ENCODE measurements at regions not wholly inside any gene's neighbourhood (a gene's known extent, or its start where the extent isn't known, plus 50 kb on each side); places are given as distances from the start of the nearest gene placed in this dataset.
"Not testable (repeated sequence)": the region's sequence is repeated elsewhere in the genome, so short reads cannot be mapped to it uniquely, and the experiment has no call there.

DNA sequence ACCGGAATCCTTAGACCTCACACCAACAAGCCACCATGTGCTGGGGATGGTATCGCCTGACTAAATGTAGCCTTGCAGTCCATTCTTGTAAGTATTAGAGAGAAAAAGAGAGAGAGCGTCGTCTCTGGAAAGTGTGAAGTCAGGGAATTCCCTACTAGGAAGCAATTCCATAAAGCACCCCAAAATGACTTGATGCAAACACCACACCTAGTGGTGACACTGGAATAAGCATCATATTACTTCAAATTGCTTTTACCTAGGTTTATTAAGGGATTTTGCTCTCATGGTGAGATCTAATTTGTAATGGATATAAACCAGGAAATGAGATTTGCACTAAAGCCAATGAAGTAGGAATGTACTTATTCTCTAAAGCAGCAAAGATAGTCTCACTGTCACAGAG, 111.4 kb upstream of the METTL9 start:
- not testable (repeated sequence) for DNase-seq (ENCODE audit: low read depth)

DNA sequence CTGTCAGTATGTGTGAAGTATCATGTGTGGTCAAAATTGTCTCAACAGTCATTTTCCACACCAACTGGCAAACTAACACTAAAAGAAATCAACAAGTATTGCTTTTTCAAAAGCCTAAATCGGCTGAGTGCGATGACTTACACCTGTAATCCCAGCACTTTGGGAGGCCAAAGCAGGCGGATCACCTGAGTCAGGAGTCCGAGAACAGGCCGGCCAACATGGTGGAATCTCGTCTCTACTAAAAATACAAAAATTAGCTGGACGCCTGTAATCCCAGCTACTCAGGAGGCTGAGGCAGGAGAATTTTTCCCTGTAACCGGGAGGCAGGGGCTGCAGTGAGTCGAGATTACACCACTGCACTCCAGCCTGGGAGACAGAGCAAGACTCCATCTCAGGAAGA, 100.3 kb upstream of the METTL9 start:
- DNase-seq (ENCODE audit: low read depth) = not testable (repeated sequence)

DNA sequence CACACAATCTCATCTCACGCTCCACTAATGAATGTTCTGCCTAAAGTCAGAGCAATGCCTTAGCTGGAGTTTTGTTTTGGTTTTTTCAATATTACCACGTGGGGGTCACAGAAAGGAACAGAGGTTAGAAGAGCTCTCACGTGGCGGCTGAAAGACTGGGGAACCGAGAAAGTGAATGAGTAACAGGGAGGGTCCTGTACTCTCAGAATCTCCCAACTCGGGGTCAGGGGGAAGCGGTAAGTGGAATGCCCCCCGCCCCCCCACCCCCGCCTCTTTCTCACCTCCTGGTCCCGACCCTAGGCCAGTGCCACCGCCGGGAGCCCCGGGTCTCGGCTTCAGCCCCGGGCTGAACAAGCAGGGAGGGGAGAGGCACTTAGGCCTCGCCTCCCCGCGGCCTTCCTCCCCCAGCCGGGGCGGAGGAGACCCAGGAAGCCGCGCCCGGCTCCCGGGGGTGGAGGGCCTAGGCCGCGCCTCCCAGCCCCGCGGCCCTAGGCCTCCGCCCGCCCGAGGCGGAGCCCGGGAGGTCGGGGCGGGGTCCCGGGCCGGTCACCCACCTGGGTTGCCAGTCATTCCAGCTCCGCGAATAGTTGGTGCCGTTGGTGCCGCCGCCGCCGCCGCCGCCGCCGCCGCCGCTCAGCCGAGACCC, 98.0 kb upstream of the METTL9 start:
- not testable (repeated sequence) for DNase-seq (ENCODE audit: low read depth)

DNA sequence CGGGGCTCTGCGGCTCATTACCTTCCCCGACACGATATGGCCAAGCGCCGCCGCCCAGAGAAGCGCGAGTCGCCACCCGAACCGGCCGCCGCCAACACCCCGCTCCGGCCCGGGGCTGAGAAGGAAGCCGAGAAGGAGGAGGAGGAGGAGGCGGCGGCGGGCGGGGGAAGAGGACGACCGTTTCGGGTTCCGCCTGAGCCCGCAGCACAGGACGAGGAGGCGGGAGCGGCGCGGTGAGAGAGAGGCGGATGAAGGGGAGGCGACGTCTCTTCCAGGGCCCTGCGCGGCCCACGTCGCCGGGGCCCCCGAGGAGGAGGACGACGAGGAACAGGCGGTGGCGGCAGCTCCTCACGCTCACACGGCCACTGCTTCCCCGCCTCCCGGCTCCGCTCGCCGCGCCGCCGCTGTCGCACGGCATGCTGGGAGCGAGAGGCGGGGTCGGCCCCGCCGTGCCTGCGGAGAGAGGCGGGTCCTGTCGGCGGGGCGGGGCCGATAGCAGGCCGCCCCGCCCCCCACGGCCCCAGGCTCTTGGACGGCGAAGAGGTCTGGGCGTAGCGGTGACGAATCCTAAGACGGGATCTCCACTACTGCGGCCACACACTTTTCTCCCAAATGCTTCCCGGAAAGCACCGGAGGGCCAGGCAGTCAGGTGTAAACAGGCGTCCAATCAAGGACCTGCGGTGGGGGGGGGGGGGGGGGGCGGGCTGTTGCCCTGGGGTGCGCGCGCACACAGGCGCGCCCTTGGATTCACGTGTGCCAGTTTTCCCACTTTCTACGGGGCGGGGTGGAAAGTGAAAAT, 97.3 kb upstream of the METTL9 start:
- peak; percentile 88 for DNase-seq (ENCODE audit: low read depth)

DNA sequence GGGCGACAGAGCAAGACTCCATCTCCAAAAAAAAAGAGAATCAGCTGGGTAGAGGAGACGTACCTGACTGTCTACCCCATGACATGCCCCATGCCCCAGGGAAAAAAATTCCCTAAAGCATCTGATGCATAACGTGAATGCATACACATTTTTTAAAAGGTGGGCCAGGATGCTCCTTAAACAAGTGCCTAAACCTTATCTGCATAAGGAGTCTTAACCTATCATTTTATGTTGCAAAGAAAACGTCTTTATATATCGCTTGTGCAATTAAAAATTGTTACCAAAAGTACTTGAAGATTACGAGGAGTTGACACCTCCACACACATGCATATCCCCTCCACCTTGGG, 95.8 kb upstream of the METTL9 start:
- DNase-seq (ENCODE audit: low read depth) = not testable (repeated sequence)

DNA sequence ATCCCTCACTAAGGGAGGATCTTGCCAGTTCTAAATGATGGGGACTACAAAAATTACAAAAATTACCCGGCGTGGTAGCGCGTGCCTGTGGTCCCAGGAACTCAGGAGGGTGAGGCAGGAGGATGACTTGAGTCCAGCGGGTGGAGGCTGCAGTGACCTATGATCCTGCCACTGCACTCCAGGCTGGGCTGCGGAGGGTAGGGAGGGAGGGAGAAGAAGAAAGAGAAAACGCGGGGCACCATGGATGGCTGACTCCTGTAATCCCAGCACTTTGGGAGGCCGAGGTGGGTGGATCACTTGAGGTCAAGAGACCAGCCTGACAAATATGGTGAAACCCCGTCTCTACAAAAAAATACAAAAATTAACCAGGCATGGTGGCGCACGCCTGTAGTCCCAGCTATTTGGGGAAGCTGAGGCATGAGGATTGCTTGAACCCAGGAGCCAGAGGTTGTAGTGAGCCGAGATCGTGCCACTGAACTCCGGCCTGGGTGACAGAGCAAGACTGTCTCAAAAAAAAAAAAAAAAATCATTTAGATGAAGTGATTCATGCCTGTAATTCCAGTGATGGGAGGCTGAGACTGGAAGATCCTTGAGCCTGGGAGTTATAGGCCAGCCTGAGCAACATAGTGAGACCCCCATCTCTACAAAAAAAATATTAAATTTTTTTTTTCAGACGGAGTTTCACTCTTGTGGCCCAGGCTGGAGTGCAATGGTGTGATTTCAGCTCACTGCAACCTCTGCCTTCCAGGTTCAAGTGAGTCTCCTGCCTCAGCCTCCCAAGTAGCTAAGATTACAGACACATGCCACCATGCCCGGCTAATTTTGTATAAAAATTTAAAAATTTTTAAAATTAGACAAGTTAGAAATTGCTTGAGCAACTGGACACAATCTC, 95.2 kb upstream of the METTL9 start:
- not testable (repeated sequence) for DNase-seq (ENCODE audit: low read depth)

DNA sequence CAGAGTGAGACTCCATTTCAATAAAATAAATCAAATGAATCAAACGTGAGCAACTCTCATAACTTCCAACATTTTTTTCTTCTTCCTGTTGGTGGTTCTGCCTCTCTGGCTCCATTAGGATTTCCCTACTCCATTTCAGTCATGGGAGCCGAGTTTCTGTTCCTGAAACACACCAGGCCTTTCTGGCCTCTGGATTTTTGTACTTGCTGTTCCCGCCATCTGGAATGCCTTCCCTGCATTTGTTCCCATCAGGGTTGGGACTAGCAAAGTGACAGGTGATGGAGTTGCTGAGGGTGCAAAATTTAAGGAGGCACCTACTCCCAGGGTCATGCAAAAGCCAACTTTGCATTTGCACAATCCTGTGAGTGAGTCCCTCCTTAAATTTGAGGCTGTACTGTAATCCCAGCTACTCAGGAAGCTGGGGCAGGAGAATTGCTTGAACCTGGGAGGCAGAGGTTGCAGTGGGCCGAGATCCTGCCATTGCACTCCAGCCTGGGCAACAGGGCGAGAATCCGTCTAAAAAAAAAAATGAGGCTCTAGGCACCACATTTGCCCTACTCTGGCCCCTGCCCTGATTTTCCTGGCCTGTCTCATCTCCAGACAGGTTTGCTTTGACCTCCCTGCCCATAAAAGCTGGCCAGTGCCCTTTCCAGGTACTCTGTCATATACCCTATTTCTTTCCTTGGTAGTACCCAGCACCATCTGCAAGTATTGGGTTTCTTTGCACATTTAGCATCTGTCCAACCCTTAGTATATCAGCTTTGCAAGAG, 93.4 kb upstream of the METTL9 start:
- not testable (repeated sequence) for DNase-seq (ENCODE audit: low read depth)

DNA sequence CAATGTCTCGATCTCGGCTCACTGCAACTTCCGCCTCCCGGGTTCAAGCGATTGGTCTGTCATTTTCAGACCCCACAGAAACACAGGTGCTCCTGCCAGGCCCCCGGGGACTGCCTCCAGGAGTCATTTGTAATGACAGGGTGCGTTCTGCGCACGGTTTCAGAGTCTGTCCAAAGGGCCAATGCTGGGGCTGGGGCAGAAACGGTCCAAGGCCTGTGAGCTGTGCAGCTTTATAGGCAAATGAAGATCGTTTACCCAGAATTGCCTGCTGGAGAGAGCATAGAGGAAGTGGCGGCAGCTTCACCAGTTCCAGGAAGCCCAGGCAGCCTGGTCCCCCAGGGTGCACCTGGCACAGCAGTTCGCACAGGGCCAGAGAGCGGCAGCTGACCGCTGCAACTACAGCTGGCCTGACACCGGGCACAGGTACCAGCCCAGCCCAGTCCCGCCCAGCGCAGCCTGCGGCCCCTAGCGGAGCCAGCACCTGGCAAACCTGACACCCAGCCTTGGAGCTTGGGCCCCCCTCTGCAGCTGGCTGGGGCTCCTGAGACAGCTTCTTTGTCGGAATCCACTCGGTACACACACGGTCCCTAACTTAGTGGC, 92.4 kb upstream of the METTL9 start:
- not testable (repeated sequence) for DNase-seq (ENCODE audit: low read depth)

DNA sequence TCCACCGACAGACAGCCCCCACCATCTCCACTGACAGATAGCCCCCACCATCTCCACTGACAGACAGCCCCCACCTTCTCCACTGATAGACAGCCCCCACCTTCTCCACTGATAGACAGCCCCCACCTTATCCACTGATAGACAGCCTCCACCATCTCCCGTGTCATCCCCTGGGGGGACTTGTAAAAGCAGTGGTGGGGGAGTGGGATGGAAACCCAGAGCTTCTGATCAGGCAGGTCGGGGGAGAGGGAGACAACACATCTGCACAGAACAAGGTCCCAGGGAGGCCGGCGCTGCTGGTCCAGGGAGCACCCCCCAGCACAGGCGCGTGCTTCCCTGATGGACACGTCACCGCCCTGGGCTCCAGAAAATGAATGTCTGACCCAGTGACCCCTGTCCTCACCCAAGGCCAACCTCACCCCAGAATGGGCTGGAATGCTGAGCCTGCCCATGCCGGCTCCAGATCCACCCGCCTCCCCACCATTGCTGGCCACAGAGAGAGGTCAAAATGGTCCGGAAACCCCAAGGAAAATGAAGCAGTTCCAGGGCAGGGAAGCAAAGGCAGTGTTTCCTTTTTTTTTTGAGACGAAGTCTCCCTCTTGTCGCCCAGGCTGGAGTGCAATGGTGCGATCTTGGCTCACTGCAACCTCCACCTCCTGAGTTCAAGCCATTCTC, 91.6 kb upstream of the METTL9 start:
- not testable (repeated sequence) for DNase-seq (ENCODE audit: low read depth)

DNA sequence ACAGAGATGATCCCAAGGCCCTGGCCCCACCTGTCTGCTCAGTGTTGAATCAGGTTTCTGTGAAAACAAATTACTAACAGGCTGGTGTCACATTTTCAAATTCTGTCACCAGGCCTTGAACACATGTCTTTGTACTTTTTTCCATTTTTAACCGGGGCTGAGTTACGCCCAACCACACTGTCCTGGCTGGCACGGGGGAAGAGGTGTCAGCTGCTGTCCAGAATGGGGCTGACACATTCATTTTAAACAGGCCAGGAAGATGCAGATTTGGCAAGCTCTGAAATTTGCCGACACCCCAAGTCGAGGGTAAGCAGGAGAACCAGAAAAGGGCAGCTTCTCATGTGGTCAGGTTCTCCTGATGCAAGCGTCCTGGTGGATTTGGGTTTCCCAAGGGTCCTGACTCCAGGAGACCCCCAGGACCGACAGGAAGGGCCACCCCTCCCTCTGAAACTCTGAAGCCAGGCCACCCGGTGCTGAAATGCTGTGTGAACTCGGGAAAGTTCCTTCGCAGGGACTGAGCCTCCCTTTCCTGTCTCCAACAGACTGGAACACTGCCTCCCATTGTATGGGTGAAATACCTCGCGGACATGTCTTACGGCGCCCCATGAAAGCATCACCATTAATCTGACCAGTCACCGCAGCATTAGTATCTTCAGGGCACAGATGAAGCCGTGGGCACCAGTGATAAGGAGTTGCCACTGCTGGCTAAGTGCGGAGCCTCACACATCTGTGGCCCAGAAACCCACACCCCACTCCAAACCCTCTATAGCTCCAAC, 90.5 kb upstream of the METTL9 start:
- not testable (repeated sequence) for DNase-seq (ENCODE audit: low read depth)

DNA sequence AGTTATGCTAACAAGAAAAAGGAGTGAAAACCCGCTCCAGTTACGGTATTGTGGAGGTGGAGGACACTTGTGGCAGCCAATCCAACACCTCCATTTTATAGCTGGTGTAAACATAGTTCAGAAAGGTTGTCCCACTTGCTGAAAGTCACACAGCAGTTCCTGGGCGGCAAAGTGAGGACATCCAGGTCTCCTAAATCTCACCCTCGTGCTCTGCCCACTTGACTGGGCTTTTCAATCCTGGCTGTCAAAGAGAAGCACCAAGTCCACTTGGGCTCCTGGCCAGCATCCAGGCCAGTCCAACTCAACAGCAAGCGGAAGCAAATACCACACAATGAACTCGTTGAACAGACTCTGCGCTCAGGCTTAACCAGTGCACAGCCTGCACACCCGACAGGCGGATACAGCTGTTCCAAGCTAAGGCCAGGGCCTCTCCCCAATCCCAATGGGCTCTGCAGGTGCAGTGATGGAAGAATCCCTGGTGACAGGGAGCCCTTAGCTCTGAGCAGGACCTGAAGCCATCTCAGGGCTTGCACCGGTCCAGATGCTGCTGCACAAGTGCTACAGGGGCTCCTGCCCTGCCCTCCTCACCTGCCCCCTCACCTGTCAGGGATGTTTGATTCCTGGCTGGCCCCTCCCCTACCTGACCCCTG, 89.8 kb upstream of the METTL9 start:
- DNase-seq (ENCODE audit: low read depth) = not testable (repeated sequence)

DNA sequence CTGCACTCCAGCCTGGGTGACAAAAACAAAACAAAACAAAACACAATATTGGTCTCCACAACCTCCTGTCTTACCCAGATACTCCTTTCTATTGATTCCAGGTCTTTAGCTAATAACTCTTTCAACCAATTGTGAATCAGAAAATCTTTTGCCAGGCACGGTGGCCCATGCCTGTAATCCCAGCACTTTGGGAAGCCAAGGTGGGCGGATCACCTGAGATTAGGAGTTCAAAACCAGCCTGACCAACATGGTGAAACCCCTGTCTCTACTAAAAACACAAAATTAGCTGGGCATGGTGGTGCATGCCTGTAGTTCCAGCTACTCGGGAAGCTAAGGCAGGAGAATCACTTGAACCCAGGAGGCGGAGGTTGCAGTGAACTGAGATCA, 88.5 kb upstream of the METTL9 start:
- not testable (repeated sequence) for DNase-seq (ENCODE audit: low read depth)

DNA sequence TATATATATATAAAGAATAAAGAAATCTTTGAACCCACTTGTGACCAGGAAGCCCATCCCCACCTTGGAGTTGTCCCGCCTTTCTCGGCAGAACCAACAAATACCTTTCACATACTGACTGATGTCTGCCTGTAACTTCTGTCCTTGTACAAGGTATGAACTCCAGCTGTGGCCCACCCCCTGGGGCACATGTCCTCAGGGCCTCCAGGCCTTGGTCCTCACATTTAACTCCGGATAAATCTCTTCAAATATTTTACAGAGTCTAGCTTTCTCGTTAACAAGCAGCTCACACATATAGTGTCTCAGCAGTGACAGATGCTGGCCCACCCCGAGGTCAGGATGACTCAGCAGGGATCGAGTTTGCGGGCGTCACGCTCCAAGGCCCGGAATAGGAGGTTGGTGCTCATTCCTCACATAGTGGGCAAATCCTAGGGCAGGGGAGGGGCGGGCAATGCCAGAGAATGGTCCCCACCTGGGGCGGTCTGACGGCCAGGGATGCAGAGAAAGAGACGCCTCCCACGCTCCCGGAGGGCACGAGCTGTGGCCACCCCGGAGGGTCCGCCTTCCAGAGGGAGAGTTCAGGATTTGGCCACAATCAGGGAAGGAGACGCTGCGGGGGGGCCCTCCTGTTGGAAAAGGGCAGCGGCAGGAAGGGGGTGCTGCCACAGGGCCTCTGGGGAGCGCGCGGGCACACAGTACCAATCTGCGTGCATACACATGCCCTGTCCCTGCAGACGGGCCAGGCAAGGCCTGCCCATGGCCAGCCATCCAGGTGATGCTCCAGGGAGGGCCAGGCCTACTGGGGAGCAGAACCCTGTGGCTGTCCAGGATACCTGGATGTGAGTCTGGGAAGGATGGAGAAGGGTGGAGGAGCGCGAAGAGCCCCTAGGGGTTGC, 87.8 kb upstream of the METTL9 start:
- DNase-seq (ENCODE audit: low read depth) = not testable (repeated sequence)

DNA sequence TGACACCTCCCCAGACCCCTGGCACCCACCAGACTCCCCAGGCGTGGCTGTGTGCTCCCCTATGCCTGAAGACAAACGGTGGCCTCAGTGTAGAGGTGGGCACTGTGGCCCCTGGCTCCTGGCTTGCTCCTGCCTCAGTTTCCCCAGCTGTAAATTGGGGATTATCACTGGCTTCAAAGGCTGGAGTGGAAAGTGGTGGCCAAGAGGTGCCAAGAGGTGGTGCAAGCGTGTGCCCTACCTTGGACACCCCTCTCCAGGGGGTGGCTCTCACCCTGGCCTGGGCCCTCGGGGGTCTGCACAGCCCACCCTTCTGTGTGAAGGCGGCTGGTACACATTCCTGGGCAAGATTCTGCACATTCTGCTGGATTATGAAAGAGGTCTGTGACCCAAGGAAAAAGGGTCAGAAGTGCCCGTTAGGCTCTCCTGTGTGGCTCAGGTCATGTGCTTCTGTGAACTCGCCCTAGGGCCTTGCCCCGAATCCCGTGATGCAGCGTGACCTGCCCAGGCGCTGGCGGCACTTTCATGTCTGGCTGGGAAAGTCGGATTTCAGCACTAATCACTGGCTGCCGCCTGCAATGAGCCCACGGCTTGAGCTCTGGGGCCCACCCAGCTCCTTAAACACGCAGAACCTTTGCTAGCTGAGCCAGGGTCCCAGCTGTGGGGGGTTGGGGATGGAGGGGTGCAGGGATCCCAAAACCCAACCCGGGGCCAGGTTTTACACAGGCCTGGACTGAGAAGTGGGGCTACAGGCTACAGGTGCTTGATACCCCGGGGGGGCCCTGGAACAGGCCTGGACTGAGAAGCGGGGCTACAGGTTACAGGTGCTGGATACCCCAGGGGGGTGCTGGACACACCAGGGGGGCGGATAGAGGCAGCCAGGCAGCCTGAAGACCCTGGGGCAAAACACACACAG, 86.8 kb upstream of the METTL9 start:
- not testable (repeated sequence) for DNase-seq (ENCODE audit: low read depth)

DNA sequence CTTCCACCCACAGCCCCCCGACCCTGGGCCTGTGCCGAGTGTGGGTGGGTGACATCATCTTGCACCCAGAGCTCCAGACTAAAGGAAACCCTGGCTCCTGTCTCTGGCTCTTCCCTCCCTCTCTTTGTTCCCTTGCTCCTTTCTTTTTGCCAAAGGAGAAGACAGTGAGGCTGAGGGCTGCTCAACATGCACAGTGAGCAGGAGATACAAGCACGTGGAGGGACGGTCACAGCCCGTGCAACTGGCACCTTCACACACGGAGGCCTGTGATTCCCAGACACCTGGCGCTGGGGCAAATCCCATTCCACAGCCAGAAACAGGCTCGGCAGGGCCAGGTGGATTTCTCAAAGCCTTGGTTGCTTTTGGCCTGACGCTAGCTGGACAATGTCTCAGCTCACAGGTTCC, 86.0 kb upstream of the METTL9 start:
- DNase-seq (ENCODE audit: low read depth) = not testable (repeated sequence)

DNA sequence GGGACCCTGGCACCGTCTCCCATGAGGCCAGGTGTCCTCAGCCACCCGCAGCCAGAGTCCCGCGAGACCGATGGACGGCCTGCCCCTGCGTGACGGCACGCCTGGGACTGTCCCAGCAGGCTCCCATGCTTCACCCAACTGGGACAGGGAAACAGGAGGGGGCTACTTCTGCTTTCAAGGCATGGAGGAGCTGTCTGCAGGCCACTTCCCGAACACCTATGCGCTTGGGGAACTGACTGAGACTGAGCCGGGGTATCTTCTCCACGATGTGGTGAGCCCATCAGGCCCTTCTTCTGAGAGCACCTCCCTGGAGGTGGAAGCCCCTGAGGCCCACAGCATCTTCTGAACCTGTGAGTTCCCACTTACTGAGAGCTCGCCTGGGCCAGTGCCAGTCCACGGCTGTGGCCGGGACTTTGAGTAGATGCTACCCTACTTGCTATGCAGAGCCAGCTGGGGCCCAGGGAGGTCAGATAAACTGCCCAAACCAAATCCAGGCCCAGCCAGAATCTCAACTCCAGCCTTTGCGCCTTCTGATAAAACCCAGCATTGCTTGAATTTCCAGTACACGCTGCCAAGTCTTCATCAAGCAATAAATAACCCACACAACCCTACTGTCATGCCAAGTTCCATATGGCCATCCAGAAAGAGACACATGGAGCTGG, 85.4 kb upstream of the METTL9 start:
- DNase-seq (ENCODE audit: low read depth) = not testable (repeated sequence)

DNA sequence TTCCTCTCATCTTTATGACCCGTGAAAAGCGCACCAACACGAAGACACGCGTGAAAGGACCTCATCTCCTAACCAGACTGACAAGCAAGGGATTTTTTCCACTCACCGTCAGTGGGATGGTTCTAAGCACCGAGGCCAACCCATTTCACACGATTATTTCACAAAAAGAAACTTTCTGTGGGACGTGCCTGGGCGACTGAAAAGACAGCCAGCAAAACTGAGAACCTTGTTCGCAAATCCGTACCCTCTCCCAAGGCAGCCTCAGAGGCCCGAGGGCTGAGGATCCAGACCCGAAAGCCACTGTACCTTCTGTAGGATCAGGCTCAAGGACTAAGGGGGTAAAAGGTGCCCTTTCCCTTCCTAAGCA, 84.9 kb upstream of the METTL9 start:
- not testable (repeated sequence) for DNase-seq (ENCODE audit: low read depth)
